ENCODE measurements at regions not wholly inside any gene's neighbourhood (a gene's known extent, or its start where the extent isn't known, plus 50 kb on each side); places are given as distances from the start of the nearest gene placed in this dataset.
A peak's percentile ranks its signal among the peaks of the same experiment; 100 is the strongest.
"Not testable (repeated sequence)": the region's sequence is repeated elsewhere in the genome, so short reads cannot be mapped to it uniquely, and the experiment has no call there.

- not testable (repeated sequence) for DNase-seq (ENCODE audit: low read depth)
Measured at GRCh38 chr1:161454865-161455707, 50.2 kb upstream of the FCGR2A start.

DNA sequence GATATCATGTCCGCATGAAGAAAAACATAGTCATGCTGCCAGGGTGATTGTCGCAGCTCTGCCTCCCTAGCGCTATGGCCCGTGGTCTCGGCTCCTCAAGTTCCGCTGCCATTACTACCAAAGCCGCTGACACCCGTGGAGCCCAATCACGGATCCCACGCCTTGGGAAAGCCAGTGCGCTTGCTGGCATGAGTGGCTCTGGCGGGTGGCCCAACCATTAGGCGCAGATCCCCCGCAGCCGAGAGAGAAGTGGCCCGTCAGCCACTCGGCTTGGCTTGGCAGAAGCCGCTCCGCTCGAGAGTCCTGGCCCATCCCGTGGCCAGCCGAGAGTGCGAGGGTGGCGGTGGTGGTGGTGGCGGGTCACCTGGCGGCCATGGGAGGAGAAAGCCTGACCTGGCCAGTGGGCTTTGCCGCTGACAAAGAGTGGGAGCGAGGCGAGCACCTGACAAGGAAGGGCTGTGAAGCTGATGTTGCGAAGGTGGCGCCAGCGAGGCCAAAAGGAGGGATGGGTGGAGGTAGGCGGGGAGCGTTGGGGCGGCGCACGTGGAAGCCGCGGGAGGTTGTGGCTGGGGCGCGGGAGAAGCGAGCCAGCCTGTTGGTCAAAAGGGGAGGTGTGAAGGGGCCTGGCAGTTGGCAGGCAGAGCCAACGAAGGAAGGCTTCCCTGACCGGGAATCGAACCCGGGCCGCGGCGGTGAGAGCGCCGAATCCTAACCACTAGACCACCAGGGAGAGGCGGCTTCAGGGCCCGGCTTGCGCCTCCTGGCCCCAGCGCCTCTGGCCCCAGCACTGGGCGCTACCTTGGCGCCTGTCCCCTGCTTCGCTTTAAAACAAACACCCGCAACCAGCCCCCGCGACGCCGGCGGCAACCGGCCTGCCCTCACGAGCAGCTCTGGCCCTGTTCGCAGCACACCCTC, 51.0 kb upstream of the FCGR2A start:
- DNase-seq (ENCODE audit: low read depth): not testable (repeated sequence)

GRCh38 chr1:161451698-161452348, 53.4 kb upstream of the FCGR2A start:
- not testable (repeated sequence) for DNase-seq (ENCODE audit: low read depth)

GRCh38 chr1:161447760-161448332, 57.4 kb upstream of the FCGR2A start:
- DNase-seq (ENCODE audit: low read depth): not testable (repeated sequence)

GRCh38 chr1:161447040-161447759, 58.1 kb upstream of the FCGR2A start:
- DNase-seq (ENCODE audit: low read depth): not testable (repeated sequence)

- not testable (repeated sequence) for DNase-seq (ENCODE audit: low read depth)
Measured at GRCh38 chr1:161444725-161445124, 60.5 kb upstream of the FCGR2A start.

DNA sequence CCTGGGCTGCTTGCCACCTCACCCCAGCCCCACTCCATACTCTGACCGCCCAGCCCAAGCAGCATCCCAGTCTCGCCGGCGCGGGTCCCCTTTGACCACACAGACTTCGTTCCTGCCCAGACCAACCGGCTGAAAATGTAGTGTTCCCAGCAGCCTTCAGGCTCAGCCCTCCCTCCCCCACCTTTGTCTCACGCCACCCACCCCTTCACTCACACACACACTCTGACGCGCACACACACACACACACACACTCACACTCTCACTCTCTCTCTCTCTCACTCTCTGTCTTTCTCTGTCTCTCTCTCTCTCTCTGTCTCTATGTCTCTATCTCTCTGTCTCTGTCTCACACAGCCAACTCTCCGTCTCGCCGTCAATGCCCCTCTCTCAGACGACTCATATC, 61.0 kb upstream of the FCGR2A start:
- not testable (repeated sequence) for DNase-seq (ENCODE audit: low read depth)

DNA sequence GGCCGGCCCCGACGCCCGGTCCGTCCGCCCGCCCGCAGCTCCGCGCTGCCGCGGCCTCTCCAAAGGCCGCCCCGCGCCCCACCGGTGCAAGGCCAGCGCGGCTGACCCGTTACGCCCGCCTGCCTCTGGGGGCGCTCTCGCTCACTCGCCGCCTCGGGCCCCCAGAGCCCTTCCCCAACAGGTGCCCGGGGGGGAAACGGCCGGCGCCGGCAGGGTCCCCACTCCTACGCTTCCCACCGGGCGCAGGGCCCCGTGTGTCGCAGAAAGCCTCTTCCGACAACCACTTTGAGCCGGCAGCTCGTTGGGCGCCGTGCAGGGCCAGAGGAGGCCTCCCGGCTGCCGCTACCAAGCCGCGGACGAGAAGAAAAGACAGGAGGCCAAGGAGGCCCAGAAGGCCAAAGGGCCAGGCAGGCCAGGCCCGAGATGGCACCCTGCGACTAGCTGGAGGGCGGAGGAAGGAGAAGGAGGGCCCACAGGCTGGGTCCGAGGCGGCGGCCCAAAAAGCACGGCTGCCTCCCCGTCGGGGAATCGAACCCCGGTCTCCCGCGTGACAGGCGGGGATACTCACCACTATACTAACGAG, 64.9 kb upstream of the FCGR2A start:
- DNase-seq (ENCODE audit: low read depth): peak; percentile 41

DNA sequence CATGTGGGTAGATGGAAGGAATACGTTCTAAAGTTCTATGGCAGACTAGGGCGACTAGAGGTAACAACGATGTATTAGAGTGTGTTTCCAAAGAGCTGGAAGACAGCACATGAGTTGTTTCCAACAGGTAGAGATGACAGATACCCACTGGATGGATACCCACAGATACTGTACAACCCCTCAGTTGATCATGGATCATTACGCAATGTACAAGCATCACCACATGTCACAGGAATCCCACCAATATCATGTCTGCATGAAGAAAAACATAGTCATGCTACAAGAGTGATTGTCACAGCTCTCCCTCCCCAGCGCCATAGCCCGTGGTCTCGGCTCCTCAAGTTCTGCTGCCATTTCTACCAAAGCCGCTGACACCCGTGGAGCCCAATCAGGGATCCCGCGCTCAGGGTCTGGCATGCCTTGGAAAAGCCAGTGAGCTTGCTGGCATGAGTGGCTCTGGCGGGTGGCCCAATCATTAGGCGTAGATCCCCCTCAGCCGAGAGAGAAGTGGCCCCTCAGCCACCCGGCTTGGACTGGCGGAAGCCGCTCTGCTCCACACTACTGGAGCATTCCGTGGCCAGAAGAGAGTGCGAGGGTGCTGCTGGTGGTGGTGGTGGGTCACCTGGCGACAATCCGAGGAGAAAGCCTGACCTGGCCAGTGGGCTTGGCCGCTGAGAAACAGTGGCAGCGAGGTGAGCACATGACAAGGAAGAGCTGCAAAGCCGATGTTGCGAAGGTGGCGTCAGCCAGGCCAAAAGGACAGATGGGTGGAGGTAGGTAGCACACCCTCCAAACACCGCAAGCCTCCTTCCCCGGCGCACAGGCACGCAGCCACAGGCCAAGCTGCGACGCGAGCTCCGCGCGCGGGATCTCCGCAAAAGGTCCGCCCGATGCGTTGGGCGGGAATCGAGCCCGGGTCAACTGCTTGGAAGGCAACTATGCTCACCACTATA, 65.7 kb upstream of the FCGR2A start:
- no peak for DNase-seq (ENCODE audit: low read depth)

- DNase-seq (ENCODE audit: low read depth): not testable (repeated sequence)
Measured at GRCh38 chr1:161433191-161433590, 65.5 kb upstream of the CFAP126 start.

GRCh38 chr1:161432091-161432490, 64.4 kb upstream of the CFAP126 start:
- no peak for DNase-seq (ENCODE audit: low read depth)

GRCh38 chr1:161427733-161428516, 60.2 kb upstream of the CFAP126 start:
- peak; percentile 27 for DNase-seq (ENCODE audit: low read depth)

DNA sequence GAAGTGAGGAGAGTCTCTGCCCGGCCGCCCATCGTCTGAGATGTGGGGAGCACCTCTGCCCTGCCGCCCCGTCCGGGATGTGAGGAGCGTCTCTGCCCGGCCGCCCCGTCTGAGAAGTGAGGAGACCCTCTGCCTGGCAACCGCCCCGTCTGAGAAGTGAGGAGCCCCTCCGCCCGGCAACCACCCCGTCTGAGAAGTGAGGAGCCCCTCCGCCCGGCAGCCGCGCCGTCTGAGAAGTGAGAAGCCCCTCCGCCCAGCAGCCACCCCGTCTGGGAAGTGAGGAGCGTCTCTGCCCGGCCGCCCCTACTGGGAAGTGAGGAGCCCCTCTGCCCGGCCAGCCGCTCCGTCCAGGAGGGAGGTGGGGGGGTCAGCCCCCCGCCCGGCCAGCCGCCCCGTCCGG, 55.2 kb upstream of the CFAP126 start:
- not testable (repeated sequence) for DNase-seq (ENCODE audit: low read depth)

- no peak for DNase-seq (ENCODE audit: low read depth)
Measured at GRCh38 chr1:161421456-161421855, 53.8 kb upstream of the CFAP126 start.

DNA sequence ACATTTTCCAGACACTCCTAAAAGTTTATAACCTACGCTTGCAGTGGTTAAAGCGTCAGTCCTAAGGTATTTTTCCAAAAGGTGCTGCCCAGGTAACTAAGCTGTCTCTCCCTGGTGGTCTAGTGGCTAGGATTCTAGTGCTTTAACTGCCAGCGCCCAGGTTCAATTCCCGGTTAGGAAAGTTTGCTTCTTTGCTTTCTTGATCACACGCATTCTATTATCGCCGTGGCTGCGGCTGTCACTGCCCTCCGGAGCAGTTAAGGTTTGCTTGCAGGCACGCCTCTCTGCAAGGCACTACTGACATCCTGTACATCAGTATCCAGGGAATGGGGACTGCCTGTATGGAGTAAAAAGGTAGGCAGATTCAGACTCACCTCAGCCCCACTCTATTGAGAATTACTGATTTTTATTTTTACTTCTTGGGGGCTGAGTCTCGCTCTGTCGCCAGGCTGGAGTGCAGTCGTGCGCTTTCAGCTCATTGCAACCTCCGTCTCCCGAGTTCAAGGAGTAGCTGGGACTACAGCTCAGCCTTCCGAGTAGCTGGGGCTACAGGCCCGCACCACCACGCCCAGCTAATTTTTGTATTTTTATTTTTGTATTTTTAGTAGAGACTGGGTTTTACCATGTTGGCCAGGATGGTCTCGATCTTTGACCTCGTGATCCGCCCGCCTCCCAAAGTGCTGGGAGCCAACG, 53.2 kb upstream of the CFAP126 start:
- no peak for DNase-seq (ENCODE audit: low read depth)

GRCh38 chr1:161417536-161417935, 49.9 kb upstream of the CFAP126 start:
- not testable (repeated sequence) for DNase-seq (ENCODE audit: low read depth)

Data from stimulated activated CD8-positive, alpha-beta memory T cell treated with anti-CD3 and anti-CD28 coated beads, Interleukin-7, amount 100 ng/mL, for 24 hours (primary cell).